ENCODE measurements at regions not wholly inside any gene's neighbourhood (a gene's known extent, or its start where the extent isn't known, plus 50 kb on each side); places are given as distances from the start of the nearest gene placed in this dataset.

DNA sequence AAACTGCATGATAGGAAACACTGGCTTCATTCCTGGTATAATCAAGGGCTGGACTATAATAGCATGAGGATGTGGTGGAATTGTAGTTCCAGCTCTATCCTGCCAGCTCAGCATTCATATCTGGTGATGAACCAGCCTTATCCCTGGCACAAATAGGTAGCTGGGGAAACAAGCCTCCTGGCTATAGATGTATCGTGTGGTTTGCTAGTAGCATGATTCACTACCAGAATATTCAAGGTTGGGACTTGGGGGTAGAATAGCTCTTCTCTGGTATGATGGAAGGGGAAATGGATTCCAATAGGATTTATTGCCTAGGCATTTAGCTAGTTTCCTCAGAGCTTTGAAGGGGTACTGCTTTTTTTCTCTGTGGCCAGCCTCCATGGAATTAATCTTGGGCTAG is 532.8 kb downstream of the FBXO15 start:
- H3K27ac ChIP-seq, result no peak overlapping the region
- no peak for TF ChIP-seq ZFX (IDR thresholded peaks at IDR 0.05)
- TF ChIP-seq, protein P1, sequence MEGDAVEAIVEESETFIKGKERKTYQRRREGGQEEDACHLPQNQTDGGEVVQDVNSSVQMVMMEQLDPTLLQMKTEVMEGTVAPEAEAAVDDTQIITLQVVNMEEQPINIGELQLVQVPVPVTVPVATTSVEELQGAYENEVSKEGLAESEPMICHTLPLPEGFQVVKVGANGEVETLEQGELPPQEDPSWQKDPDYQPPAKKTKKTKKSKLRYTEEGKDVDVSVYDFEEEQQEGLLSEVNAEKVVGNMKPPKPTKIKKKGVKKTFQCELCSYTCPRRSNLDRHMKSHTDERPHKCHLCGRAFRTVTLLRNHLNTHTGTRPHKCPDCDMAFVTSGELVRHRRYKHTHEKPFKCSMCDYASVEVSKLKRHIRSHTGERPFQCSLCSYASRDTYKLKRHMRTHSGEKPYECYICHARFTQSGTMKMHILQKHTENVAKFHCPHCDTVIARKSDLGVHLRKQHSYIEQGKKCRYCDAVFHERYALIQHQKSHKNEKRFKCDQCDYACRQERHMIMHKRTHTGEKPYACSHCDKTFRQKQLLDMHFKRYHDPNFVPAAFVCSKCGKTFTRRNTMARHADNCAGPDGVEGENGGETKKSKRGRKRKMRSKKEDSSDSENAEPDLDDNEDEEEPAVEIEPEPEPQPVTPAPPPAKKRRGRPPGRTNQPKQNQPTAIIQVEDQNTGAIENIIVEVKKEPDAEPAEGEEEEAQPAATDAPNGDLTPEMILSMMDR (conservative IDR thresholded peaks at IDR 0.05), result no peak

DNA sequence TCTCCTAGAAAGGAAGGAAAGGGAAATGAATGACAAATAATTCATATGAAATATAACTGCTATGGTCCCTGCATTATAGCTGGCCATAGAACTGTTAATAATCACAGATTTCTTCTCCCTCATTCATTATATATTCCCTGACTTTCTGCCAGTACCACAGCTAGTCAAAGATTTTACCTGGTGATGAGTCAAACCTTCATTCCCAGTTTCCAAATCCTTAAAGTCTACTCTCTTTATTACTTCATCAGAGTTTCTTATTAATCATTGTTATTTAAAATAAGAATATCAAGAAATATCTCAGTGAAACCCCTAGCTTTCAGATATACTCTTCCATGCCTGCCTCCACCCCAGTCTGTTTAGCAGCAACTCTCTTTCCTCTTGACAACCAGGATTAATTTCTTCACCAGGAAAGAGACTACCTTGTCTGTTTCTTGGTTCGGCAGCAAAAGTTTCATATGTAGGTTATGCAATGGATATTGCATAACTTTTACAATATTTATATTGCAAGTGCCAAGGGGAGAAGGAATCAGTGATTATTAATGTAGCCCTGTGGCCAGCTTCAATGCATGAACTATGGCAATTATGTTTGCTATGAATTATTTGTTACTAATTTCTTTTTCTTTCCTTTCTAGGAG is 533.8 kb downstream of the FBXO15 start:
- no peak for TF ChIP-seq ZFX (IDR thresholded peaks at IDR 0.05)
- TF ChIP-seq, protein P1 (conservative IDR thresholded peaks at IDR 0.05), result no peak
- no peak overlapping the region for H3K27ac ChIP-seq

DNA sequence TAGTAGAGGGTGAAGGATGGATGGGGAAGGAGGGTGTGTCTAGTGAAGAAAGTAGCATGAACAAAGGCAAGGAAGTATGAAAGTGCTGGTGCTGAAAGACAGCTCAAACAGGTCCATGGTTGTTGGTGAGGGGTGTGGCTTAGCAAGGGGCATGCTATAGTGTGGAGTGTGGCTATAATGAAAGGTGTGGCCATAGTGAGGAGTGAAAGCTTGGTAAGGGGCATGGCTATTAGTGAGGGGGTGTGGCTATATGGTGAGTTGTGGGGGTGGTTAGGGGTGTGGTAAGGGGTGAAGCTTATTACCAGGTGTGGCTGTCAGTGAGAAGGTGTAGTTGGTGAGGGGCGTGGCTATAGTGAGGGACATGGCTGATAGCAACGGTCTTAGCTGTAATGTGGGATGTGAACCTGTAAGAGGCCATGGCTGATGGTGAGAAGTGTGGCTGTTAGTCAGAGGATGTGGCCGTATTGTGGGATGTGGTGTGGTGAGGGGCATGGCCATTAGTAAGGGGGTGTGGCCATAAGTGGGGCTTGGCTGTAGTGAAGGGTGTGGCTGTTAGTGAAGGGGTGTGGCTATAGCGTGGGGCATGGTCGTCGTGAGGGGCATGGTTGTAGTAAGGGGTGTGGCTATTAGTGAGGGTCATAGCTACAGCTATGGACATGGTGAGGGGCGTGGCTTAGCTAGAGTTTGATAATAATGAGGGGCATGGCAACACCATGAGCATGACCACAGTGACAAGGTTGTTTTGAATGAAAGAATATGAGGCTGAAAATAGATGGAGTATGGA is 549.6 kb downstream of the FBXO15 start:
- TF ChIP-seq, protein P1 (conservative IDR thresholded peaks at IDR 0.05), result no peak
- no peak for TF ChIP-seq ZFX (IDR thresholded peaks at IDR 0.05)
- H3K27ac ChIP-seq, result no peak overlapping the region

DNA sequence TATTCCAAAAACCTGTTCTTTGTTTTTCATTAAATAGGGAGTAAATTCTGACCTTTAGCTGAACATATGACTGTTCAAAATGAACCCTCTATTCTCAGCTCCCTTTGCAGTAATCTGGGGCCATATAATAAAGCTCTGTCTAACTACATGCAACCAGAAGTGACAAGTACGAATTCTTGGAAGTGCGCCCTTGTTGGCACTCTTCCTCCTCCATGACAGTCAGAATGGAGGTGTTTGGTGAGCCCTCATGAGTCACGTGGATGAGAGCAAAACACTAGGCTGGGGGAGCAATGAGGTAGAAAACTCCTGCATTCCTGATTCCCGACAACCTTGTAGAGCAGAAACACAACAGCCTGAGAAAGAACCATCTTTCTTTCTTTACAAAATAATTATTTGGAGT is 552.9 kb downstream of the FBXO15 start:
- H3K27ac ChIP-seq, result no peak overlapping the region
- no peak for TF ChIP-seq ZFX (IDR thresholded peaks at IDR 0.05)
- TF ChIP-seq, protein P1 (conservative IDR thresholded peaks at IDR 0.05), result no peak

DNA sequence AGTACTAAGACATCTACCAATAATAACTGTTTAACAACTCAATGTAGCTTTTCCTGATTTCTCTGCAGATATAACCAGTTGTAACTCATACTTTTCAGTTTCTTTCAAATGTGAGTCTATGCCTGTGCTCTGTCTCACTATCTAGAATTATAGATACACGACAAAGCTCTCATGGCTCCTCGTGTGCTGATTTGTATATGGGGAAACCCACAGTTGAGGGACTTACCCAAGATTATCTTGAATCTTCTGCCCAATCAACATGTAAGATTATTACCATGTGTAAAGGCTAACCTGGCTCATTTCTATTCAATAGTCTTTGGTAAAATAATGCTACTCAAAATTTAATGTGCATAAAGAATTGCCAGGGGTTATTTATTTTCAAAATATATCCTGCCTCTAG is 554.4 kb downstream of the FBXO15 start:
- TF ChIP-seq ZFX (IDR thresholded peaks at IDR 0.05), result no peak
- TF ChIP-seq, protein P1 (conservative IDR thresholded peaks at IDR 0.05), result no peak
- no peak overlapping the region for H3K27ac ChIP-seq

DNA sequence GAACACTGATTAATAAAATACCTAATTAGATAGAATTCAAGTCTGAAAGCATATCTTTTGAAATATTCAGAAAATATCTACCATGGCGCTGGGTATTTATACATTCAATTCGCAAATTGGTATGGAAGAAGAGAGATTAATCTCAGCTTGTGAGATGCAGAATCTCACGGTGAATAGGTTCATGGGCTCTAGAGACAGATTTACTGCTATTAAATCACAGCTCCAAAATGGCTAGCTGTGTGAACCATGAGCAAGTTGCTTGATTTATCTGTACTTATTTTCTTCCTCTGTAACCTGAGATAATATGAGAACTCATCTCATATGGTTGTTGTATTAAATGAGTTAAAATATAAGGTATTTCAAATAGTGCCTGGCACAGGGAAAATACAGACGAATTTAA is 556.7 kb downstream of the FBXO15 start:
- no peak for TF ChIP-seq ZFX (IDR thresholded peaks at IDR 0.05)
- no peak overlapping the region for H3K27ac ChIP-seq

DNA sequence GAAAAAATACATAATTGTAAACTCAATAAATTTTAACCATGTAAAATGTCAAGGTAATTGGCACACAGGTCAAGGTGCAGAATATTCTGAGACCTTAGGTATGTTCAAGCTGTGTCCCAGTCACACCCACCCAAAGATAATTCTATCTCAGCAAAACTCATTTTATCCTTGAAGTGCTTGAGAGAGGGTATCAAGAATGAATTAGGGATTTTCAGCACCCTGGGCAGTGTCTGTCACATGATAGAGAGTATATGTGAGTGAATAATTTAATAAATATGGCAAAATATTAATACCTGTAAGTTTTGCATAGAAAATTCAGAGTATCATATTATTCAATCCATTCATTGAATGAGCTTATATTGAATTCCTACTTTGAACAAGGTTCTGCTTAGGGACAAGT is 567.9 kb downstream of the FBXO15 start:
- H3K27ac ChIP-seq, result no peak overlapping the region
- TF ChIP-seq, protein P1 (conservative IDR thresholded peaks at IDR 0.05), result no peak
- TF ChIP-seq ZFX (IDR thresholded peaks at IDR 0.05), result no peak

Measured in C4-2B (cell line).